GM03348 (cell line): ENCODE measurements at regions not wholly inside any gene's neighbourhood (a gene's known extent, or its start where the extent isn't known, plus 50 kb on each side); places are given as distances from the start of the nearest gene placed in this dataset.
A peak's percentile ranks its signal among the peaks of the same experiment; 100 is the strongest.
"Not testable (repeated sequence)": the region's sequence is repeated elsewhere in the genome, so short reads cannot be mapped to it uniquely, and the experiment has no call there.

Experiments used
- DNase-seq: peaks from one replicate; pipeline ENCODE4 v3.0.0; 2012; ENCODE audit warnings: low spot score

DNA sequence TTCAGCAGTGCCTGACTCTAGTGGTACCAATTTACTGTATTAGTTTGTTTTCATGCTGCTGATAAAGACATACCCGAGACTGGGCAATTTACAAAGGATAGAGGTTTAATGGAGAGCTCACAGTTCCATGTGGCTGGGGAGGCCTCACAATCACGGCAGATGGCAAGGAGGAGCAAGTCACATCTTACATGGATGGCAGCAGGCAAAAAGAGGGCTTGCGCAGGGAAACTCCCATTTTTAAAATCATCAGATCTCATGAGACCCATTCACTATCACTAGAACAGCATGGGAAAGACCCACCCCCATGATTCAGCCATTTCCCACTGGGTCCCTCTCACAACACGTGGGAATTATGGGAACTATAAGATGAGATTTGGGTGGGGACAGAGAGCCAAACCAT is 243.7 kb upstream of the KLF3 start:
- not testable (repeated sequence) for DNase-seq

DNA sequence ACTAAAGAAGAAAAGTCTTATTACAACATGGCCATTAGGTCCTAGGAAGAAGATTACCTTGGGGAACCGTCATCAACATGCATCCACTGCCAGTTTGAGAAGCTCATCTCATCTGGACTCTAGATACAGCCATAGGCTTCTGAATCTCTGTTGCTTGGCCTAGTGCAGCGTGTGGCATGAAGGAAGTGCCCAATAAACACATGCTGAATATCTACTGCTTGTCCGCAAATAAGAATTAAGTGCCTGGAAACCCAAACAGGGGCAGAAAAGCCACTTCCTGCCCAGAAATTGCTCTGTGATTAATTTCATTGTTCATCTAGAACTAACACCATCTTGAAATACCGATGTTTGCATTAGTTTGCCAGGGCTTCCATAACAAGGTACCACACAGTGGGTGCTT is 241.1 kb upstream of the KLF3 start:
- no peak for DNase-seq

DNA sequence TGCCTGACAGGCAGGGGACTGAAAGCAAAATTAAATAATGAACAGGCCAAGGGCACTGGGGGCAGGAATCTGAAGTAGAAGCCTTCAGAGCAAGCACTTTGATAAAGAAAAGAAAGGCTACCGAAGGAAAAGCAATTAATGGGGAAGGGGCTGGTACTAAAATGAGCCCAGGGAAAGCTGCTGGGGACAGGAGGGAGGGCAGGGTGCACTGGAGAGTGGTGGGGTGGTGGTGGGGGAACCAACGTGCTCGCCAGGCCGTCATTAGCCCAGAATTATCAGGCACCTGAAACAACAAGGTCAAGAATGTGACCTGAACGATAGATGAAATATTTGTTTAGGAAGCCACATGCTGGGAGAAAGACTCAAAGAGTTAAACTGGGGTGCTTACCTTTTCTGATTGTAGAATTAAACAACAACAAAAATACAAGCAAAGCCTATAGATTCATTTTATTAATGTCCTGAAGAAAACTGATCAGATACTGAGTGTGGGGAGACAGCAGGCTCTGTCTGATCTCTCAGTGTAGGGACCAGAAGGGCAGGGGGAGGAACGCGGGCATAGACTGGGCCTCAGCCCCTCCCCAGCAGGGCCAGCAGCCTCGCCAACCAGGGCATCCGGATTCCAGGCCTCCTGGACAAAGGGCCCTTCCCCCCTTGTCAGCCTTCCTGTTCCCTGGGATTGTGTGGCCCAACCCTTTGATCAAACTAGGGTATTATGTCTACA is 239.7 kb upstream of the KLF3 start:
- DNase-seq = no peak

DNA sequence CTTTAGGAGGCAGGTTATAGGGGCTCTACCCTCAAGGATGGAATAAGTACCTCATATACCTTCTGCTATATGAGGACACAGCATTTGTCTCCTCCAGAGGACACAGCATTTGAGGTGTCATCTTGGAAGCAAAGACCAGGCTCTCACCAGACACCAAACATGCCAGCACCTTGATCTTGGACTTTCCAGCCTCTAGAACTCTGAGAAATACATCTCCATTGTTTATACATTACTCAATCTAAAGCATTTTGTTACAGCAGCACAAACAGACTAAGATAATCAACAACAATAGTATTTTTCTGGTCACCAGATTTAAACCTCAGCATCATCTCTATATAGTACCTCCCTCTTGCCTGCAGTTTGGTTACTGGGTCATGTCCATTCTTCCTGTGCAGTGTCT is 237.5 kb upstream of the KLF3 start:
- no peak for DNase-seq

DNA sequence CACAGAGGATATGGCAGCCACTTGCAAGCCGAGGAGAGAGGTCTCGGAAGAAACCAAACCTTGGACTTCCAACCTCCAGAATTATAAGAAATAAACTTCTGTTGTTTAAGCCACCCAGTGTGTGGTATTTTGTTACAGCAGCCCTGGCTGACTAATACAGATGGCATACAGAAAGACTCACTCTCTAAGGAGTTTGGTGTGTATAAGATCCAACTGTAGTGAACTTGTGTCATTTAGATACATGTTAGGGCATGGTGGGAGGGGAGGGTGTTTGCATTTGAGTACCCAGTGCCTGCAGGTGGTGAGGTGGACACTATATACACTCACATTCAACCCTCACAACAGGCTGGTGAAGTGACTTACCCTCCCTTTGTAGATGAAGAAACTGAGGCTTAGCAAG is 233.2 kb upstream of the KLF3 start:
- DNase-seq = no peak

DNA sequence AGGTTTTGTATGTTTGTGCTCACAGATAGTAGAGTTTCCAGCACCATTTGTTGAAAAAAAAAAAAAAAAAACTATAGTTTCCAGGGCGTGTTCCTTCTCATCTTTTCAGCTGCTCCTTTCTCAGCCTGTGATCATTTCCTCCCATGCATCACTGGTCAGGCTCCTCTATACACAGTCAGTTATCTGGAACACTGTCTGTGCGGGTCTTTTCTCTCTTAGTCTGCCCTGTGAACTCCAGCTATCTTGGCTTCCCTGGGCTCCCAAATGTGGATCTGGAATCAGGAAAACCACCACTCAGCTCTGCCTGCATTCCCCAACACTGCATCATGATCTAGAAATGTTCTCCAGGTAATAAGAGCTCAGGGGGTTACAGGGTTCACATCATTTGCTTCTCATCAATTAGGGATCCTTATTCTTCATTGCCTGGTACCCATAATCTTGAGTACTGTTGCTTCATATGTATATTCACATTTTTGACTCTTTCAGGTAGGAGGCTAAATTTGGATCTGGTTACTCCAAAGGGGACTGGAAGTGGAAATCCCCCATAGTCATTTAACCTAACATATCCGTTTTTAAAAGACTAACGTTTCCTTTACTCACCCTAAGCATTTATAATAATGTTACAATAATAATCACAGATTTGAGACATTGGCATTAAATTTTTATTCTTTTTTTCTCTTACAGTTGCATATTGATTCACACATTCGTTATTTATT is 221.8 kb upstream of the KLF3 start:
- DNase-seq = no peak

DNA sequence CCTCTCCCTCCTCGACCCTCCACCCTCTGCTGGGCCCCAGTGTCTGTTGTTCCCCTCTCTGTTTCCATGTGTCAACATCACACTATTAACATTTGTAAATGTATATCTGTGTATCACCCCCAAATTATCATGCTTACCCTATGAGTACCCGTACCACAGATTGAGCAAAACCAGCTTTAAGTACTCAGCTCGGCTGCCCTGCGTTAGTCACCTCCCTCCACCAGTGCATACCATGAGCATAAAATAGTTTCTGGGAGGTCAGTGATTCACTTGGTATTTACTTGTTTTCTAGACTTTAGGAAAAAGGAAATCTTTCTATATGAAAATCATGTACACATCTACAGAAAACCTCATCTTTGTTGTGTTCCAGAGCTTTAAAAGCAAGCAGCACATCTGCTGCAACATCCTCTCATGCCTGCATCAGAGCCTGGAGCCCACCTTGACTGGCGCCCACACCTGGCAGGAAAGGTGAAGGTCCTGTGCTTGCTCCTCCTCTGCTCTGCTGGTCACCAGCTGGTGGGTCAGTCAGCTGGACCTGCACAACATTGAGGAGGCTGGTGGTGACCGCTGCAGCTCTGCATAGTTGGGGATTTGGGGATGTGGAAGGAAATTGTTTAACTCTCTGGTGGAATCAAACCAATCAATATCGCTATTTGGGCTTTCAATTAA is 214.4 kb upstream of the KLF3 start:
- peak; percentile 34 for DNase-seq

DNA sequence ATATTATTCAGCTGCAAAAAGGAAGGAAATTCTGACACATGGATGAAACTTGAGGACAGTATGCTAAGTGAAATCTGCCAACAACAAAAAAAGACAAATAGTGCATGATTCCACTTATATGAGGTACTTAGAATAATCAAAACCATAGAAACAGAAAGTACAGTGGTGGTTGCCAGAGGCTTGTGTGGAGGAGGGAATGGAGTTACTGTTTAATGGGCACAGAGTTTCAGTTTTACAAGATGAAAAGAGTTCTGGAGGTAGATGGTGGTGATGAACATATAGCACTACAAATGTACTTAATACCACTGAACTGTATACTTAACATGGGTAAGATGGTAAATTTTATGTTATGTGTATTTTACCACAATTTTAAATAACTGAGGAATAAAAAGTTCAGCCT is 212.0 kb upstream of the KLF3 start:
- DNase-seq = no peak

DNA sequence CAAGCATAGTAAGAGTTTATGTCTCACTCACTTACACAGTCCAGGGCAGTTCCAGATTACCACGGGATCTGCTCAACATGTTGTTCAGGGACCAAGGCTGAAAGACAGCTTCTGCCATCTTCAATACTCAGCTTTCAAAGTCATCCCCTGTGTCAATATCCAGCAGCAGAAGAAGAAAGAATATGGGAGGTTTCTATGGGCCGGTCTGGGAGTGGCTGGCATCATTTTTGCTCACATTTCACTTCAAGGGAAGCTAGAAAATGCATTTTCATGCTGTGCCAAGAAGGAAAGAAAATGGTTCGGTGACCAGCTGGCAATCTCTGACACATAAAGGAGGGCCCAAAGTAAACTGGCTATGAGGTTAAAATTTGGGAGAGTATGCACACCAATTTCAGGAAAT is 211.5 kb upstream of the KLF3 start:
- DNase-seq = no peak

DNA sequence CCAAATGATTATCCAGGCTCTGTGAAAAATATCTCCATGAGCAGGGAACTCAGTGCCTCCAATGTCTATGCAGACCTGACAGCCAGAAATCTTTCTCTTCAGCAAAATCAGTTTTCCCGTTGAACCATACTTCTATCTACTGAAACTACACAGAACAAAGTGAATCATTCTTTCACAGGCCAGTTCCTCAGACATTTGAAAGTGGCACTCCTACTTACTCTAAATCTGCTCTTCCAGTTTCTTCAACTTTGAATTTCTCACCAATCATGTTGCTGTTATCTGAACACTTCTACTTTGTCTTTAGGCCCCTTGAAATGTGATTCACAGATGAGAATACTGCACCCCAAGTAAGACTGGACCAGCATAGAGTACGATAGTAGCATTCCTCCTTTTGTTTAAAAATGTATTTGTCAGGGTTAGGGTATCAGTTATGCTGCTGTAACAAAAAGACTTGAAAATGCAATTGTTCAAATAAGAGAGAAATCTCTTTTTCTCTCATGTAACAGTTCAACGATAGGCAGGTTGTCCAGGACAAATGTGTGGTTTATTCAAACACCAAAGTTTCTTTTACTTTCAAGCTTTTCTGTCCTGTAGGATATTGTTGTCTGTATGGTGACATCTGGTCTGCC is 210.6 kb upstream of the KLF3 start:
- no peak for DNase-seq

DNA sequence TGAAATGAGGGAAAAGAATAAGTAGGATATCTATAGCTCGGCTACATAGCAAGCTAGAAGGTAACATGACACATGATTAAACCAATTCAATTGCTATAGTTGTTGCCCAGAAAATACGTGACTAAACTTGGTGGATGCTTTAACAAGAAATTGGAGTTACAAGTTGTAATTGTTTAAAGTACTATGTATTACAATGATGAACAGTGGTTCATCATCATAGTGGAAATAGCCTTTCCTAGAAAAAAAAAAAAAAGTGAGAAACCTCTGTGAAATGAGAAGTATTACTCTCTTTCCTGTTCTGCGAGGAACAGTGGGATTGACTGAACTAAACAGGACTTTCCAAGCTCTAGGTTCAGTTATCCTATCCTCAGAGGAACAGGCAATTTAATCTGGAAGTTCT is 209.7 kb upstream of the KLF3 start:
- no peak for DNase-seq

DNA sequence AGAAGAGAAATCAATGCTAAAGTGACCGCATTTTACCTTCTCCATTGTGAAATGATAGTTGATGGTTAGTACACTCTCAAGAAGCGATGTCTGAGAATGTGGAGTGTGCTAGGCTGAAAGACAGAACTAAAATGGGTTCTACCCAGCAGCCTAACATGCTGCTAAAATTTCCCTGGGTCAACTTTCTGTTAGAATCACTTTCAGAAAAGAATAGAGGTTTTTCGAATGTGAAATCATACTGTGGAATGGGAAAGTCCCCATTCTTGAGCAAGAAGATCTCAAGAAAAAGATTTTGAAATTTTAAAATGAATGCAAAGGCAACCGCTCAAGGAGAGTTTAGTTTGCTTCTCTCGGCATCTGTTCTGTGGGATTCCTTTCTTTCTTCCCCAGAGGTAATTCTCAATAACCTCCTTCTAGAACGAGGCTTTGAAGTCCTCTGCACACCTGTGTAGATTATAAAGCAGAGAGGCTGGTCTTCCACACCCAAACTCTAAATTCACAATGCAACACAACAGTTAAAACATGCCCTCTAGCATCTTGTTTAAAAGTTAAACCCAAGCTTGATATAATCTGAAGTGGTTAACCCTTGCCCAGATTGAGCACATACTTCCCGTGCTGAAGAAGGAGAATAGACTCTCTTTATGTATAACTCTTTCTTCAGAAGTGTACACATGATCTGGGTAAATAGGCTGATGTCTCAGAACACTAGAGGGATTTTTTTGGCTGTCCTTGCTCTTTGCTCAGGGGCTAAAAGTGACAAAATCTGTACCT is 208.7 kb upstream of the KLF3 start:
- DNase-seq = no peak

DNA sequence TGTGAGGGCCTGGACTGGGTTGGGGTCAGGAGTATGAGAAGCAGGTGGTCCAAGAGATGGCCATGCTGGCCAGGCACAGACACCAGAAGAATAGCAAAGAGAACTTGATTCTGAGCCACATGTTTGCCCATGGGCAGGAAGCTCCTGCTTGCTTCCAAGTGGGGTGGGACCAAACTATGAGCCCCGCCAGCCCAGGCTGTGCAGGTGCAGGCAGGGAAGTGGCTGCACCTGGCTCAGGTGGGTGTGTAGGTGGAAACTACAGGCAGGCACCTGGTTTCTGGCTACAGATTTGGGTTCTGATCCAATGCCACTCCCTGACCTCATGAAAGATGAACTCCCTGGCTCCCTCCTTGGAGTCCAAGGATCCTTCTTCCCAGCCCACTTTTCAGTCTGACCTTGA is 207.9 kb upstream of the KLF3 start:
- no peak for DNase-seq

DNA sequence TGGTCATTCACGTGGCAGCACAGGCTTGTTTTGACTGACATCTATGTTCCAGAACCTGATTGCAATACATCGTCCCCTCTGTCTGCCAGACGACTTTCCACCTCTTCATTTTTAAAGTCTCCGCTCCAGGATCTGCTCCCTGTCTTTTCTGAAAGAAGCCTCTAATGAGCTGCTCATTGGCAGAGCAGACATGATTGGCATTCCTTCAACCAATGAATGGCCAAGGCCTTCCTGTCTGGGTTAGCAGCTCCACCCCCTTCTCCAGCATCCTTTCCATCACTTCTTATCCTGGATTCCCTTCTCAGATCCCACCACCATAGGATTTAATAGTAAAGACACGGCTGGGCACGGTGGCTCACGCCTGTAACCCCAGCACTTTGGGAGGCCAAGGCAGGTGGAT is 202.7 kb upstream of the KLF3 start:
- DNase-seq = no peak

DNA sequence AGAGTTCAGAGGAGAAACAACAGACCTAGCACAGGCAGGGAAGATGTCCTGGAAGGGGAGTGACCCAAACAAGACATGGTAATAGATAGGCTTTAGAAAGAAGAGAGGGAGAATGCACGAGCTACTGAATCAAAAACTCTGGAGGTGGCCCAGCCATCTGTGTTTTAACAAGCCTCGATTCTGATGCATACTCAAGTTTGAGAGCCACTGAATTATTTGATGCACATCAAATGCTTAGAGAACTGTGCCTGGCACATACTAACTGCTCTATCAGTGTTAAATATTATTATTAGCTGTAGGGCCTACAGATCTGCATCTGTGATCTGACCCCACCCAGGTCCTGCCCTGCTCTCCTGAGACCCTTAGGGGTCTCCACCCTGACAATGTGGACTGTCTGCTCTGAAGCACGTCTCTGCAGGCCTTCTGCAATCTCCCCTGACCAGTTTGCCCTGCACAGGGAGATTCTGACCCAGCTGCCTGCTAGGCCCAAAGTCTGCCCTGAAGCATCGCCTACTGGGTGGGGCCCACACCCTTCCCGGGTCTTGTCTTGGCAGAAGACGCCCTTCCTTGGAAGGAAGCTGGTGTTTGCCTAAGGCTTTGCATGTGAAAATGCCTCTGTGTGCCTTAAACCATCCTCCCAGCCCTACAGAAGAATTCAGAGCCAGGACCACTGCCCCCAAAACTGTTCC is 201.5 kb upstream of the KLF3 start:
- no peak for DNase-seq

DNA sequence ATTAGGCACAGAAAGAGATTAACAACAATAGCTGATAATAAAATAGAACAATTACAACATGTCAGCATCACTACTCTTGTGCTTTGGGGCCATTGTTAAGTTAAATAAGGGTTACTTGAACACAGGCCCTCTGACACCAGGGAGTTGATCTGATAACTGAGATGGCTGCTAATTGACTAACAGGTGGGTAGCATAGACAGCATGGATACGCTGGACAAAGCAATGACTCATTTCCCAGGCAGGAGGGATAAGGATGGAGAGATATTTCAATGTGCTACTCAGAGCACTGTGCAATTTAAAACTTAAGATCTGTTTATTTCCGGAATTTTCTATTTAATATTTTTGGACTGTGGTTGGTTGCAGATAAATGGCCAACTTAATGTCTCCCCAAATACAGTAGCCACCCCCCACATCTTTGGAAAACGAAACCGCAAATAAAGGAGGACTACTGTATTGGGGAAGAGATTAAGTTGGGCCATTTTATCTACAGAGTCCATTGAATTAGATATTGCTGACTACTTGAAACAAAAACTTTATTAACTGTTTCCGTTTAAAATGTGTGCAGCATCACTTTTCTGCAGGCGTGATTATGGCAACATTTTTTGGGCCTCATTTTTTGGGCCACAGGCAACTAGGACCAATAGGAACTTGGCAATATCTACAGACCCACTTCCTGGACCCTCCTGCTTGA is 200.6 kb upstream of the KLF3 start:
- no peak for DNase-seq

DNA sequence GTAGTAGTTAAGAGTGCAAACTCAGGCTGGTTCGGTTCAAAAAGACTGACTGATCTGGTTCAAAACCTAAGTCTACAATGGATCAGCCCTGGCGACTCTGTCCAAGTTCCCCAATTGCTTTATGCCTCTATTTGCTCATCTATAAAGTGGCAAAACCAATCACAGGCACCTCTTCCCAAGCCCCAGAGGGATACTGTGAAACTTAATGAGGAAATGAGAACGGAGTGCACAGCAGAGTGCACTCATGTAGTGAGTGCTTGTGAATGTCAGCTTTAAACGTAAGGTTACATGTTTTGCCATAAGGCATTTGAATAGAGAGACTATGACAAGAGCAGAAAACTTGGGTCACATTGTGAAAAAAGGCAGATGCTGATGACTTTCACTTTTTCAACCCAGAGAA is 199.7 kb upstream of the KLF3 start:
- DNase-seq = no peak

DNA sequence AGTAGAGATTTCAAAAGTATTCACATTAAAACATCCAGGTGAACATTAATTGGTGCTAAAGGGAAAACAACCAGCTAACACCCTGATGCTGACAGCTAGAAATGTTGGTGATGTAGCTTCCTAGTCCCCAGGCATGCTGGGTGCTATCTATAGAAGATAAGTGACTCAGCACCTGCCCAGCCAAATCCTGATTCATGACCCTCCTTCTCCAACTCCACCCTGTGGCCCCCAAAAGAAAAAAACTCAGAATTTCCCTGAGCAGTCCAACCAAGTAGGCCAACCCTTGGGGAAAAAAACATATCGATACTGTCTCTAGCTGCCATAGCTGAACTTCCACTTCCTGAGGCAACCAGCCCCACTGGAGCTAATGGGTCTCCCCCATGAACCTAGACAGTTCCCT is 197.6 kb upstream of the KLF3 start:
- DNase-seq = no peak

DNA sequence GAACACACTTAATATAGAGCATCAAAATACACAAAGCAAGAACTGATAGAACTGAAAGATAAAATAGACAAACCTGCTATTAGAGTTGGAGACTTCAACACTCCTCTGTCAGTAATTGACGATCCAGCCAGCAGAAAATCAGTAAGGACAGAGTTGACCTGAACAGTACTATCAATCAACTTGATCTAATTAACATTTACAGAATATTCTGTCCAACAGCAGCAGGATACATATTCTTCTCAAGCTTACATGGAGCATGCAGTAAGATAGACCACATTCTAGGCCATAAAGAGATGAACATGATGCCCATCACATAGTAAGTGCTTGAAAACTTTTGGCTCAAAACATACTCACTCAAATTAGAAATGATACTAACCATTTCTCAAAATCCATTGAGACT is 196.7 kb upstream of the KLF3 start:
- no peak for DNase-seq

DNA sequence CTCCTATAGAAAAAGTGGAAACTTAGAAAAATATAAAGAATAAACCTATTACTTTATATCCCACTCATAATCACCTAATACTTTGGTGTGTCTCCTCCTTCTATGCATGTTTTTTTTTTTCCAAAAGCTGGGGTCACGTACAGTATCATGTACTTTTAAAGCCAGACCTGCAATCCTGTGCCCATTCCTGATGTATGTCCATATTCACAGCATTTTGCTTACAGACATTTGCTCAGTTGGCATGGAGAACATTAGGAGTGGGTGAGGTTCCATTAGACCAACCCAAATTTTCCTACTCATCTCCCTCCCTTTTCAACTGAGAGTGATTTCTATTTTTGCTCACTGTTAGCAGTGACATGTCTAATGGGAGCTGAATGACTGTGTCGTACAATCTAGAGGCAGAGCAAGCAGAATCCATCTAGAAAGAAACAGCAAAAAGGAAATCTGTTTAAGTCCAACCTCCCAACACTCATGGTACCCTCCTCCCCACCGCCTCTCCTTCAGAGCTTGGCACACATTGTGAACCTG is 195.6 kb upstream of the KLF3 start:
- no peak for DNase-seq

DNA sequence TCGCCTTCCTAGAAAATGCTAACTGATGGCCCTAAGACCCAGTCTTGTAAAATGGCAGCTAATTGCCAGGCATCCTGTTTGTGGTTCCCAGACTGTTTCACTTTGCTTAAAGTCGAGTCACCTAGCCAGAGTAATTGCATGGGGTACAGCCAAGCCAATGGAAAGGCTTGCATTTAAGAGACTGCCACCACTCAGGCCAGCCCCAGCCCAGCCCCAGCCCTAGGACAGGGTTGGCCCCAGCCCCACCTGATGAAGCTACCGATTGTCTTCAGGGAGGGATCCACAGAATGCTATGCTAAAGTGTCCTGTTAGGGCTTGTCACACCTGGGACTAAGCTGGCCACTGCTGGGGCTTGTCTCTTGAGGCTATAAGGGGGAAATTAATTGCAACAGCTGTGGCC is 194.6 kb upstream of the KLF3 start:
- DNase-seq = no peak
